ENCODE measurements at regions not wholly inside any gene's neighbourhood (a gene's known extent, or its start where the extent isn't known, plus 50 kb on each side); places are given as distances from the start of the nearest gene placed in this dataset.

DNA sequence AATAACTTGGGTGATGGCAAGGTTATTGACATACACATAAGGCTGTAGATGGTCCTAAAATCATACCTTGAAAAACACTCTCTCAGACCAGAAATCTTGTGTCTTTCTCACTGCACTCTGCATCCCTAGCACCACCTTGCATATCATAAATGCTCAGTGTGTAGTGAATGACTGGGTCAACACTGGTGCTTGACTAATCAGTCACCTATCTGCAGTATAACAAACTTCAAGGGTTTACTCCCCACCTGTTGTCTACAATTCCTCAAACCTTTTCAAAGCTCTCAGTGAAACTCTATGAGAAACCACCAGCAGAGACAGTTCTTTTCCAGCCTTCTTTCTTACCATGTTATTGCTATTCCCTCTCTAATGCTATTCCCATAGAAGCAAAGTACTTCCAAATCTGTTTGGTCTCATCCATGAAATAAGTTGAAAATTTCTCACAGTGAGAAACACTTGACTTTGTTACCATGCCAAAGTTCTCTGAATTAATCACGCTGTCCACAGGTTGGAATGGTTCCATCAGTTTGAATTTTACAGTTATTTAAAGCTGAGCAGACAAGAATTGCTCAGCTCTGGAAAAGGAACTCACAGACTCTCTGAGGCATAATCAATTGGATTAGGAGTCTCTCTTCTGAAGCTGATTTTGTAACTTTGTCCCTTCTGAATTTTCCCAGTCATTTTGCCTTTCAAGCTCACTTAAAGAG is 104.8 kb upstream of the EYA4 start:
- Histone ChIP-seq H3K56ac (ENCODE audit: extremely low read depth, insufficient read depth, low read length) (no peak overlapping the region), H4K8ac (ENCODE audit: low read depth in 2 of 2, low read length in 2 of 2) (no peak overlapping the region), H4K91ac (ENCODE audit: insufficient read depth, low read depth, low read length) (no peak overlapping the region), H2BK15ac (ENCODE audit: low read depth, low read length) (no peak overlapping the region), H2BK20ac (ENCODE audit: low read depth, low read length) (no peak overlapping the region), H3K36me3 (ENCODE audit: control insufficient read depth, insufficient read depth, low read length) (no peaks in the 10 kb centered on the region), H3K9ac (ENCODE audit: low read depth, low read length) (no peak overlapping the region), H3K4ac (ENCODE audit: low read depth, low read length) (no peak overlapping the region), H3K18ac (ENCODE audit: low read depth, low read length) (no peak overlapping the region), H3K23ac (ENCODE audit: low read depth, low read length) (no peak overlapping the region), H3K4me2 (ENCODE audit: low read depth, low read length) (no peak overlapping the region), H3K27ac (ENCODE audit: insufficient read depth, low read length) (no peak overlapping the region), H2AK9ac (replicated peaks; ENCODE audit: low read depth, low read length, poor library complexity) (no peak overlapping the region), H3K14ac (replicated peaks; ENCODE audit: low read depth, low read length) (no peak overlapping the region), H3K27me3 (ENCODE audit: control insufficient read depth, insufficient read depth, low read length) (no peaks in the 10 kb centered on the region), H4K5ac (ENCODE audit: low read depth, low read length) (no peak overlapping the region), H2AK5ac (ENCODE audit: low read depth, low read length) (no peak overlapping the region), H4K20me1 (ENCODE audit: insufficient read depth, low read length) (no peaks in the 10 kb centered on the region), H3K4me1 (ENCODE audit: control insufficient read depth, insufficient read depth, low read length) (peaks cover 10% of the 10 kb centered on the region), H2BK120ac (ENCODE audit: low read depth, low read length) (no peak overlapping the region), H3K9me3 (ENCODE audit: control insufficient read depth, insufficient read depth, low read length) (no peaks in the 10 kb centered on the region), H2AFZ (replicated peaks; ENCODE audit: low read length, poor library complexity) (no peak overlapping the region), H2BK5ac (ENCODE audit: low read depth, low read length, poor library complexity, severe bottlenecking) (no peak overlapping the region), H3K4me3 (ENCODE audit: insufficient read depth, low read depth, low read length) (no peak overlapping the region), H3K9me1 (ENCODE audit: insufficient read depth, low read length) (no peaks in the 10 kb centered on the region; the same call in 1 of the 2 replicates), H3K79me1 (ENCODE audit: low read depth in 1 of 2, low read length in 2 of 2) (no peaks in the 10 kb centered on the region)
- no peak for ATAC-seq (ENCODE audit: low read depth)
- no peak for DNase-seq
- ChIA-PET POLR2A (ENCODE audit: unreplicated experiment) (no interaction called here), CTCF (no interaction called here)
- dilution Hi-C loops (cut with HindIII; ENCODE audit: low sequenced_read_pairs, unreplicated experiment) (no loop called here), in situ Hi-C loops (cut with MboI; ENCODE audit: low sequenced_read_pairs) (no loop called here), intact Hi-C loops (cut with micrococcal nuclease) (no loop called here)
- BruUV-seq (replicated peaks), result no TSS peak
- TF ChIP-seq BHLHE40 (IDR thresholded peaks at IDR 0.05; ENCODE audit: low read depth, low read length) (no peak), RFX5 (IDR thresholded peaks at IDR 0.05; ENCODE audit: low read depth, low read length) (no peak), MAFK (IDR thresholded peaks at IDR 0.05; ENCODE audit: low read depth, low read length) (no peak), NFE2L2 (IDR thresholded peaks at IDR 0.05; ENCODE audit: low read depth, low read length) (no peak), POLR2A (IDR thresholded peaks at IDR 0.05; ENCODE audit: low read depth, low read length) (no peak), FOS (IDR thresholded peaks at IDR 0.05; ENCODE audit: low read depth, low read length) (no peak), CEBPB (IDR thresholded peaks at IDR 0.05; ENCODE audit: low read depth, low read length) (no peak), RAD21 (IDR thresholded peaks at IDR 0.05; ENCODE audit: low read length) (no peak), MAZ (IDR thresholded peaks at IDR 0.05; ENCODE audit: borderline replicate concordance, low read depth, low read length) (no peak)
- TF ChIP-seq, protein P1, sequence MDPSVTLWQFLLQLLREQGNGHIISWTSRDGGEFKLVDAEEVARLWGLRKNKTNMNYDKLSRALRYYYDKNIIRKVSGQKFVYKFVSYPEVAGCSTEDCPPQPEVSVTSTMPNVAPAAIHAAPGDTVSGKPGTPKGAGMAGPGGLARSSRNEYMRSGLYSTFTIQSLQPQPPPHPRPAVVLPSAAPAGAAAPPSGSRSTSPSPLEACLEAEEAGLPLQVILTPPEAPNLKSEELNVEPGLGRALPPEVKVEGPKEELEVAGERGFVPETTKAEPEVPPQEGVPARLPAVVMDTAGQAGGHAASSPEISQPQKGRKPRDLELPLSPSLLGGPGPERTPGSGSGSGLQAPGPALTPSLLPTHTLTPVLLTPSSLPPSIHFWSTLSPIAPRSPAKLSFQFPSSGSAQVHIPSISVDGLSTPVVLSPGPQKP (IDR thresholded peaks at IDR 0.05; ENCODE audit: borderline replicate concordance, low read depth, low read length), result no peak
- TF ChIP-seq, protein P2, sequence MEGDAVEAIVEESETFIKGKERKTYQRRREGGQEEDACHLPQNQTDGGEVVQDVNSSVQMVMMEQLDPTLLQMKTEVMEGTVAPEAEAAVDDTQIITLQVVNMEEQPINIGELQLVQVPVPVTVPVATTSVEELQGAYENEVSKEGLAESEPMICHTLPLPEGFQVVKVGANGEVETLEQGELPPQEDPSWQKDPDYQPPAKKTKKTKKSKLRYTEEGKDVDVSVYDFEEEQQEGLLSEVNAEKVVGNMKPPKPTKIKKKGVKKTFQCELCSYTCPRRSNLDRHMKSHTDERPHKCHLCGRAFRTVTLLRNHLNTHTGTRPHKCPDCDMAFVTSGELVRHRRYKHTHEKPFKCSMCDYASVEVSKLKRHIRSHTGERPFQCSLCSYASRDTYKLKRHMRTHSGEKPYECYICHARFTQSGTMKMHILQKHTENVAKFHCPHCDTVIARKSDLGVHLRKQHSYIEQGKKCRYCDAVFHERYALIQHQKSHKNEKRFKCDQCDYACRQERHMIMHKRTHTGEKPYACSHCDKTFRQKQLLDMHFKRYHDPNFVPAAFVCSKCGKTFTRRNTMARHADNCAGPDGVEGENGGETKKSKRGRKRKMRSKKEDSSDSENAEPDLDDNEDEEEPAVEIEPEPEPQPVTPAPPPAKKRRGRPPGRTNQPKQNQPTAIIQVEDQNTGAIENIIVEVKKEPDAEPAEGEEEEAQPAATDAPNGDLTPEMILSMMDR (conservative IDR thresholded peaks at IDR 0.05; ENCODE audit: low read depth, low read length), result no peak
- WGBS, 2 experiments (ENCODE audit: extremely low coverage in 2 of 2, insufficient read length in 1 of 2), result no CpG with 5 or more reads among the region's 1 CpG

All from IMR-90 (cell line).